ENCODE measurements at regions not wholly inside any gene's neighbourhood (a gene's known extent, or its start where the extent isn't known, plus 50 kb on each side); places are given as distances from the start of the nearest gene placed in this dataset.
A peak's percentile ranks its signal among the peaks of the same experiment; 100 is the strongest.

- no peaks in the 10 kb centered on the region for H3K4me1 ChIP-seq (ENCODE audit: insufficient read depth, low read length)
- TF ChIP-seq, protein P1, sequence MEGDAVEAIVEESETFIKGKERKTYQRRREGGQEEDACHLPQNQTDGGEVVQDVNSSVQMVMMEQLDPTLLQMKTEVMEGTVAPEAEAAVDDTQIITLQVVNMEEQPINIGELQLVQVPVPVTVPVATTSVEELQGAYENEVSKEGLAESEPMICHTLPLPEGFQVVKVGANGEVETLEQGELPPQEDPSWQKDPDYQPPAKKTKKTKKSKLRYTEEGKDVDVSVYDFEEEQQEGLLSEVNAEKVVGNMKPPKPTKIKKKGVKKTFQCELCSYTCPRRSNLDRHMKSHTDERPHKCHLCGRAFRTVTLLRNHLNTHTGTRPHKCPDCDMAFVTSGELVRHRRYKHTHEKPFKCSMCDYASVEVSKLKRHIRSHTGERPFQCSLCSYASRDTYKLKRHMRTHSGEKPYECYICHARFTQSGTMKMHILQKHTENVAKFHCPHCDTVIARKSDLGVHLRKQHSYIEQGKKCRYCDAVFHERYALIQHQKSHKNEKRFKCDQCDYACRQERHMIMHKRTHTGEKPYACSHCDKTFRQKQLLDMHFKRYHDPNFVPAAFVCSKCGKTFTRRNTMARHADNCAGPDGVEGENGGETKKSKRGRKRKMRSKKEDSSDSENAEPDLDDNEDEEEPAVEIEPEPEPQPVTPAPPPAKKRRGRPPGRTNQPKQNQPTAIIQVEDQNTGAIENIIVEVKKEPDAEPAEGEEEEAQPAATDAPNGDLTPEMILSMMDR (IDR thresholded peaks at IDR 0.05; ENCODE audit: extremely low read depth, low read depth, low read length) = no peak
- H3K4me2 ChIP-seq (ENCODE audit: insufficient read depth, low read length) = no peak overlapping the region
- DNase-seq (ENCODE audit: insufficient read length, low spot score, missing footprints) = no peak
- H3K4me3 ChIP-seq (ENCODE audit: insufficient read depth, low read length) = no peak overlapping the region
- H3K79me2 ChIP-seq (ENCODE audit: insufficient read depth, low read length) = no peaks in the 10 kb centered on the region
- no peak overlapping the region for H2AFZ ChIP-seq (ENCODE audit: low read length)
- H3K27me3 ChIP-seq (ENCODE audit: insufficient read depth, low read length) = no peaks in the 10 kb centered on the region
- H3K9me3 ChIP-seq (ENCODE audit: low read depth, low read length) = no peaks in the 10 kb centered on the region
- H4K20me1 ChIP-seq (ENCODE audit: insufficient read depth, low read length) = no peaks in the 10 kb centered on the region
- no peak overlapping the region for H3K27ac ChIP-seq (ENCODE audit: low read depth, low read length)
- H3K36me3 ChIP-seq (ENCODE audit: insufficient read depth, low read length) = no peaks in the 10 kb centered on the region
These were observed 88.1 kb upstream of the WARS2 start for GRCh38 chr1:119228335-119229080.

DNA sequence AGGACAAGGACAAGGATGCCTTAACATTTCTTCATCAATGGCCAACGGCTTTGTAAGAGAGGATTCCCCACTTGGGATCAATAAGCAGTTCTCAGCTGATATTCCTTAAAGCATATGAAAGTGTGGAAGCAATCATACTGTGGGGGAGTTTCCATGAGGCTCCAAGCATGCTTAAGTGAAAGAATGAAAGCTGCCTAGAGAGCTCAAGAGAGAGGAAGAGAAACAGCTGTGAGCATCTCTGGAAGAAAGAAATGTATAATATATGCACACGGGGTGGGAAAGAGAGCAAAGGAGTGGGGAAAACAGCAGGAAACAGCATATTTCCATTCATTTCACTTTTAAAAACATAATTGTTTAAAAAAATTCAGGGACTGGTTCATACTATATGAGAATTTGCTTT lies 94.7 kb upstream of the WARS2 start:
- no peak overlapping the region for H3K4me3 ChIP-seq (ENCODE audit: insufficient read depth, low read length)
- no peaks in the 10 kb centered on the region for H3K9me3 ChIP-seq (ENCODE audit: low read depth, low read length)
- H2AFZ ChIP-seq (ENCODE audit: low read length) = no peak overlapping the region
- H3K27me3 ChIP-seq (ENCODE audit: insufficient read depth, low read length) = no peaks in the 10 kb centered on the region
- no peaks in the 10 kb centered on the region for H3K36me3 ChIP-seq (ENCODE audit: insufficient read depth, low read length)
- no peak overlapping the region for H3K4me2 ChIP-seq (ENCODE audit: insufficient read depth, low read length)
- no peak for DNase-seq (ENCODE audit: insufficient read length, low spot score, missing footprints)
- H3K79me2 ChIP-seq (ENCODE audit: insufficient read depth, low read length) = no peaks in the 10 kb centered on the region
- no peak overlapping the region for H3K27ac ChIP-seq (ENCODE audit: low read depth, low read length)
- TF ChIP-seq, protein P1 (IDR thresholded peaks at IDR 0.05; ENCODE audit: extremely low read depth, low read depth, low read length) = no peak
- no peaks in the 10 kb centered on the region for H3K4me1 ChIP-seq (ENCODE audit: insufficient read depth, low read length)
- no peaks in the 10 kb centered on the region for H4K20me1 ChIP-seq (ENCODE audit: insufficient read depth, low read length)

DNA sequence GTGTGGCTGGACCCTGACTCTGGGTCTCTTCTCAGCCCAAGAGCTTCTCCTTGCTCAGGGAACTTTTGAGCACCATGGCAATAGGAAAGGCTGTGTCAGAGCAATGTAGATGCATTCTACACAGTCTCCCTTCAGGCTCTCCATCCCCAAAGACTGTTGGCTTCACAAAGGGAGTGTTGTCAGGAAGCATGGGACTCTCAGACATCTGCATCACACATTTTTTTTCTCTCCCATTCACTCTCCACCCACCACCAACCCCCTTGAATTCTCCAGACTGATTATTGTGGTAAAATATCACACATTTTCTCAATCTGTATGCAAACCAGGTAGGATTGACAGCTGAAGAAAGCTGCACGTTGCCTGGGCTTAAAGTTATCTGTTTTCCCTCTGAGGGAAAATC lies 105.4 kb upstream of the WARS2 start:
- H3K4me3 ChIP-seq (ENCODE audit: insufficient read depth, low read length) = no peak overlapping the region
- no peak for DNase-seq (ENCODE audit: insufficient read length, low spot score, missing footprints)
- H2AFZ ChIP-seq (ENCODE audit: low read length) = no peak overlapping the region
- H3K9me3 ChIP-seq (ENCODE audit: low read depth, low read length) = no peaks in the 10 kb centered on the region
- TF ChIP-seq, protein P1 (IDR thresholded peaks at IDR 0.05; ENCODE audit: extremely low read depth, low read depth, low read length) = no peak
- no peaks in the 10 kb centered on the region for H3K36me3 ChIP-seq (ENCODE audit: insufficient read depth, low read length)
- no peaks in the 10 kb centered on the region for H3K79me2 ChIP-seq (ENCODE audit: insufficient read depth, low read length)
- no peak overlapping the region for H3K4me2 ChIP-seq (ENCODE audit: insufficient read depth, low read length)
- no peak overlapping the region for H3K27ac ChIP-seq (ENCODE audit: low read depth, low read length)
- H3K4me1 ChIP-seq (ENCODE audit: insufficient read depth, low read length) = no peaks in the 10 kb centered on the region
- no peaks in the 10 kb centered on the region for H4K20me1 ChIP-seq (ENCODE audit: insufficient read depth, low read length)
- no peaks in the 10 kb centered on the region for H3K27me3 ChIP-seq (ENCODE audit: insufficient read depth, low read length)

DNA sequence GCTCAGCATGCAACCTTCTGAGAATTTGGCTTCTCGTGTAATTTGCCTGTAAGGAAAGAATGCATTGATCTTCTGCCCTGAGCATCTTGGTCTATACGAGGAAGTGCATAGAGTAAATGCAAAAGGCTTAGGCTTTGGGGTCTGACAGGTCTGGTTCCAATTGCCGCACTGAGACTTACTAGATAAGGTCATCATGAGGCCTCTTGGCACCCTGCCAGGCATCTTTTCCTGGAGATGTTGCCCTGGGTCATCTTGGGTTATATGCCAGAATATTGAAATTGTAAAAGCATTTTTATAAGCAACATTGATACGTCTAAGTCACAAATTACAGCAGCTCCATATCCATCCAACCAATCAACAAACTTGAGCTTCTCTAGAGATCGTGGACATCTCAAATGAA lies 108.8 kb upstream of the WARS2 start:
- Histone ChIP-seq H3K79me2 (ENCODE audit: insufficient read depth, low read length) (no peaks in the 10 kb centered on the region), H3K27me3 (ENCODE audit: insufficient read depth, low read length) (no peaks in the 10 kb centered on the region), H3K4me3 (ENCODE audit: insufficient read depth, low read length) (no peak overlapping the region), H3K4me2 (ENCODE audit: insufficient read depth, low read length) (no peak overlapping the region), H4K20me1 (ENCODE audit: insufficient read depth, low read length) (no peaks in the 10 kb centered on the region), H3K4me1 (ENCODE audit: insufficient read depth, low read length) (no peaks in the 10 kb centered on the region), H2AFZ (ENCODE audit: low read length) (no peak overlapping the region), H3K9me3 (ENCODE audit: low read depth, low read length) (no peaks in the 10 kb centered on the region), H3K27ac (ENCODE audit: low read depth, low read length) (no peak overlapping the region), H3K36me3 (ENCODE audit: insufficient read depth, low read length) (no peaks in the 10 kb centered on the region)
- peak; percentile 5 for DNase-seq (ENCODE audit: insufficient read length, low spot score, missing footprints)
- TF ChIP-seq, protein P1 (IDR thresholded peaks at IDR 0.05; ENCODE audit: extremely low read depth, low read depth, low read length) = no peak
